ENCODE measurements at regions not wholly inside any gene's neighbourhood (a gene's known extent, or its start where the extent isn't known, plus 50 kb on each side); places are given as distances from the start of the nearest gene placed in this dataset.

- 44% methylated on average over 3 of the region's 3 CpGs for WGBS (ENCODE audit: insufficient coverage, low coverage, low lambda C conversion rate, missing lambda C conversion rate)
Measured at GRCh38 chr12:125408718-125409117, 343.5 kb downstream of the AACS start.

GRCh38 chr12:125412506-125412905 lies 347.3 kb downstream of the AACS start:
- DNase-seq, result no peak
- intact Hi-C loops (cut with DNase I), result no loop called here
- no peaks in the 10 kb centered on the region for H3K9me3 ChIP-seq
- no peak overlapping the region for H3K27ac ChIP-seq
- WGBS (ENCODE audit: insufficient coverage, low coverage, low lambda C conversion rate, missing lambda C conversion rate), result 68% methylated on average over 11 of the region's 11 CpGs
- H3K4me1 ChIP-seq, result no peaks in the 10 kb centered on the region
- H3K27me3 ChIP-seq, result no peaks in the 10 kb centered on the region
- ATAC-seq, result no peak
- no peak overlapping the region for H3K4me3 ChIP-seq
- TF ChIP-seq POLR2A (IDR thresholded peaks at IDR 0.05), result no peak
- TF ChIP-seq CTCF (IDR thresholded peaks at IDR 0.05), result no peak
- H3K36me3 ChIP-seq, result no peaks in the 10 kb centered on the region

More at GRCh38 chr12:125408718-125409117, 343.5 kb downstream of the AACS start:
- no peaks in the 10 kb centered on the region for H3K4me1 ChIP-seq
- no peak for TF ChIP-seq CTCF (IDR thresholded peaks at IDR 0.05)
- no peak for TF ChIP-seq POLR2A (IDR thresholded peaks at IDR 0.05)
- H3K4me3 ChIP-seq, result no peak overlapping the region
- no peak for ATAC-seq
- intact Hi-C loops (cut with DNase I), result loop anchor here (10.0 kb wide), 2 partner anchors 74 to 84 kb away; no protein-coding TSS in a partner anchor
- H3K36me3 ChIP-seq, result no peaks in the 10 kb centered on the region
- H3K9me3 ChIP-seq, result no peaks in the 10 kb centered on the region
- H3K27ac ChIP-seq, result no peak overlapping the region
- DNase-seq, result no peak
- H3K27me3 ChIP-seq, result no peaks in the 10 kb centered on the region

GRCh38 chr12:125417446-125417845 lies 352.2 kb downstream of the AACS start:
- Histone ChIP-seq H3K4me3 (no peak overlapping the region), H3K27me3 (no peaks in the 10 kb centered on the region), H3K27ac (no peak overlapping the region), H3K4me1 (no peaks in the 10 kb centered on the region), H3K36me3 (no peaks in the 10 kb centered on the region), H3K9me3 (no peaks in the 10 kb centered on the region)
- DNase-seq (no peak), ATAC-seq (no peak)
- intact Hi-C loops (cut with DNase I), result no loop called here
- 40% methylated on average over 1 of the region's 3 CpGs for WGBS (ENCODE audit: insufficient coverage, low coverage, low lambda C conversion rate, missing lambda C conversion rate)
- no peak for TF ChIP-seq CTCF (IDR thresholded peaks at IDR 0.05)

- Histone ChIP-seq H3K27ac (no peak overlapping the region), H3K4me3 (no peak overlapping the region), H3K9me3 (no peaks in the 10 kb centered on the region), H3K36me3 (no peaks in the 10 kb centered on the region), H3K27me3 (no peaks in the 10 kb centered on the region), H3K4me1 (no peaks in the 10 kb centered on the region)
- intact Hi-C loops (cut with DNase I), result no loop called here
- 53% methylated on average over 7 of the region's 7 CpGs for WGBS (ENCODE audit: insufficient coverage, low coverage, low lambda C conversion rate, missing lambda C conversion rate)
- ATAC-seq, result no peak
- TF ChIP-seq CTCF (IDR thresholded peaks at IDR 0.05) (no peak), POLR2A (IDR thresholded peaks at IDR 0.05) (no peak)
- no peak for DNase-seq
Measured at GRCh38 chr12:125418902-125419564, 353.8 kb downstream of the AACS start.
